Breast epithelium (tissue), 3 donors: ENCODE measurements at regions not wholly inside any gene's neighbourhood (a gene's known extent, or its start where the extent isn't known, plus 50 kb on each side); places are given as distances from the start of the nearest gene placed in this dataset.

ENCODE experiments used
- CTCF ChIP-seq, 3 donors: fragments of 450-650 bp; IDR thresholded peaks; one replicate each; pipeline ENCODE4 v1.5.1; 2016 to 2017; ENCODE audit warnings: antibody characterized with exemption in 3 of 3, mild to moderate bottlenecking in 3 of 3, moderate library complexity in 3 of 3
- POLR2A ChIP-seq: fragments of 450-650 bp; IDR thresholded peaks from one replicate; pipeline ENCODE4 v1.6.1; 2016; ENCODE audit warnings: antibody characterized with exemption, mild to moderate bottlenecking, moderate library complexity

DNA sequence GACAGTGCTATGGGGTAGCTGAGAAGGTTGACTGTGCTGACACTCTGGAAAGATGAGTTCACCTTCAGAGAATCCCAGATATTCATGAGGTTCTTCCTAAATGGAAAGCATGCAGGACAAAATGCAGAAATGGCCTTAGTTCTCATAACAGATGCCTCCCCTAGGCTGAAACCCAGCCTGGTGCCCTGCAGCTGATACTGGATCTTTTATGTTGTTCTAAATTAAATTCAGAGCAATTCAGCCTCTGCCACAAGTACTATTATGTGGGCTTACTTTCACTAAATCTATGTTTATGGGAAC lies 172.0 kb upstream of the SERPINE2 start:
- TF ChIP-seq CTCF (IDR thresholded peaks at IDR 0.05) (no peak), POLR2A (no peak)
